ENCODE measurements at regions not wholly inside any gene's neighbourhood (a gene's known extent, or its start where the extent isn't known, plus 50 kb on each side); places are given as distances from the start of the nearest gene placed in this dataset.

GRCh38 chr4:132284910-132285426 lies 864.1 kb upstream of the PCDH10 start:
- TF ChIP-seq POLR2AphosphoS5 (IDR thresholded peaks at IDR 0.05) (no peak), CTCF (IDR thresholded peaks at IDR 0.05) (no peak)

Measured in prostate gland (tissue), 2 donors.